GM12878 (cell line): ENCODE measurements at regions not wholly inside any gene's neighbourhood (a gene's known extent, or its start where the extent isn't known, plus 50 kb on each side); places are given as distances from the start of the nearest gene placed in this dataset.
"Not testable (repeated sequence)": the region's sequence is repeated elsewhere in the genome, so short reads cannot be mapped to it uniquely, and the experiment has no call there.

Source experiments
- ATAC-seq: fragments of 200-7000 bp; cut with Tn5 transposase; 3 replicates; pipeline ENCODE4 v1.9.1; 2020; ENCODE audit warnings: mild to moderate bottlenecking, moderate library complexity
- BruUV-seq: library from RNA; stranded (reverse); fragments of 400-500 nt; replicated peaks from 2 replicates; lab custom pipeline; 2021; lab: Mats Ljungman, UMichigan
- CTCF ChIA-PET: fragments of 300-600 bp; sonication (Branson Sonifier 250); formaldehyde crosslinking; extraction: SDS; loops from one replicate; lab custom pipeline; 2021; ENCODE audit warnings: inconsistent platforms; lab: Yijun Ruan, JAX
- POLR2A ChIA-PET: fragments of 350-600 bp; formaldehyde crosslinking; extraction: SDS; loops from one replicate; lab custom pipeline; 2021; ENCODE audit warnings: inconsistent platforms; lab: Charles Lee
- RAD21 ChIA-PET: fragments of 300-600 bp; sonication (Branson Sonifier 250); formaldehyde crosslinking; loops from one replicate; lab custom pipeline; 2023; ENCODE audit warnings: antibody characterized with exemption; ENCODE audit not compliant: unreplicated experiment; lab: Charles Lee
- SMC1A ChIA-PET: fragments of 300-600 bp; sonication (Branson Sonifier 250); formaldehyde crosslinking; loops from one replicate; lab custom pipeline; 2023; ENCODE audit not compliant: unreplicated experiment, uncharacterized antibody; lab: Charles Lee
- DNase-seq: peaks from one replicate; pipeline ENCODE4 v3.0.0-alpha.2; 2011; ENCODE audit warnings: low read depth, low spot score
- FAIRE-seq: peaks from 3 replicates; lab custom pipeline; 2011; peaks lifted over from hg19 to GRCh38; lab: Jason Lieb, UNC
- H2AFZ ChIP-seq: 2 replicates; pipeline ENCODE4 v1.6.0; 2011; ENCODE audit warnings: low read depth, low read length, control low read depth; ENCODE audit not compliant: control insufficient read depth
- H3K27ac ChIP-seq: 2 replicates; pipeline ENCODE4 v1.5.1; 2011; ENCODE audit warnings: control low read depth; ENCODE audit not compliant: control insufficient read depth, insufficient read depth
- H3K27me3 ChIP-seq, 2 experiments: replicated peaks in 1 of 2; 2 replicates each; pipeline versions ENCODE4 v1.6.0 to v1.6.1; 2011; ENCODE audit warnings: low read length in 1 of 2; ENCODE audit not compliant: control insufficient read depth in 2 of 2, insufficient read depth in 2 of 2
- H3K36me3 ChIP-seq, 2 experiments: 2 replicates each; pipeline ENCODE4 v1.5.1; 2011; ENCODE audit warnings: low read length in 1 of 2; ENCODE audit not compliant: control insufficient read depth in 2 of 2, insufficient read depth in 2 of 2
- H3K4me1 ChIP-seq: 2 replicates; pipeline ENCODE4 v1.6.1; 2011; ENCODE audit warnings: mild to moderate bottlenecking, low read length, moderate library complexity, mixed read lengths; ENCODE audit not compliant: control insufficient read depth, insufficient read depth
- H3K4me2 ChIP-seq: 2 replicates; pipeline ENCODE4 v1.6.0; 2011; ENCODE audit warnings: control low read depth; ENCODE audit not compliant: control insufficient read depth, insufficient read depth
- H3K4me3 ChIP-seq: fragments of 200-600 bp; sonication (generic); 2 replicates; pipeline ENCODE4 v1.5.1; 2016
- H3K79me2 ChIP-seq: 2 replicates; pipeline ENCODE4 v1.6.0; 2011; ENCODE audit warnings: low read length; ENCODE audit not compliant: control insufficient read depth, insufficient read depth
- H3K9ac ChIP-seq: 2 replicates; pipeline ENCODE4 v1.8.0; 2011; ENCODE audit warnings: low read length, control low read depth, mixed read lengths; ENCODE audit not compliant: control insufficient read depth, insufficient read depth
- H3K9me3 ChIP-seq: replicated peaks from 3 replicates; pipeline ENCODE4 v1.5.1; 2011; ENCODE audit warnings: mild to moderate bottlenecking, low read length; ENCODE audit not compliant: control insufficient read depth, insufficient read depth
- H4K20me1 ChIP-seq: 2 replicates; pipeline ENCODE4 v1.6.0; 2011; ENCODE audit not compliant: control insufficient read depth, insufficient read depth
- ATF7 ChIP-seq: fragments of 450-650 bp; IDR thresholded peaks from 2 replicates; pipeline ENCODE4 v1.6.1; 2016; ENCODE audit warnings: low read depth, mild to moderate bottlenecking
- SPI1 ChIP-seq: IDR thresholded peaks from 2 replicates; pipeline ENCODE4 v1.6.1; 2011; ENCODE audit warnings: low read depth, mild to moderate bottlenecking, low read length, moderate library complexity, borderline replicate concordance; ENCODE audit not compliant: insufficient read depth
- YY1 ChIP-seq: IDR thresholded peaks from 2 replicates; pipeline ENCODE4 v1.6.1; 2011; ENCODE audit warnings: low read depth, mild to moderate bottlenecking, low read length
- whole genome bisulfite sequencing: methylation state at CpG from one replicate; pipeline ENCODE4 v1.1.6; 2016; ENCODE audit warnings: low lambda C conversion rate; ENCODE audit not compliant: insufficient replicate concordance, insufficient coverage; ENCODE audit errors: missing lambda C conversion rate; 5-methylcytosine and 5-hydroxymethylcytosine counted together
- in situ Hi-C: fragments of 300-500 bp; cut with MboI; formaldehyde crosslinking; loops from 9 replicates; pipeline ENCODE4 v1.14.3; 2018; ENCODE audit warnings: mixed read lengths
- intact Hi-C: fragments of 100-400 bp; cut with micrococcal nuclease; formaldehyde crosslinking; loops from one replicate; pipeline ENCODE4 v1.14.2; 2022; ENCODE audit not compliant: unreplicated experiment

- intact Hi-C loops, result no loop called here
- H3K79me2 ChIP-seq, result no peaks in the 10 kb centered on the region
- POLR2A ChIA-PET, result no interaction called here
- no peaks in the 10 kb centered on the region for H3K4me1 ChIP-seq
- H4K20me1 ChIP-seq, result no peaks in the 10 kb centered on the region
- TF ChIP-seq YY1, result no peak
- TF ChIP-seq ATF7, result no peak
- no peaks in the 10 kb centered on the region for H3K27me3 ChIP-seq
- no peak overlapping the region for H3K4me2 ChIP-seq
- ATAC-seq, result no peak
- CTCF ChIA-PET, result interaction anchor here (1.1 to 1.7 kb wide), 3 partner anchors 10 to 23 kb away, joined by 3 to 4 read pairs (median 3); no protein-coding TSS in a partner anchor
- no peak for FAIRE-seq
- WGBS, result 42% methylated on average over 2 of the region's 2 CpGs
- H3K4me3 ChIP-seq, result no peak overlapping the region
- in situ Hi-C loops, result no loop called here
- H2AFZ ChIP-seq, result no peak overlapping the region
- RAD21 ChIA-PET, result no interaction called here
- no peak overlapping the region for H3K9ac ChIP-seq
- SMC1A ChIA-PET, result interaction anchor here (0.6 to 2.0 kb wide), 4 partner anchors 9 to 181 kb away, joined by 3 to 14 read pairs (median 4); no protein-coding TSS in a partner anchor
- no peak overlapping the region for H3K27ac ChIP-seq
- no peaks in the 10 kb centered on the region for H3K9me3 ChIP-seq
- no peak for DNase-seq
- no TSS peak for BruUV-seq
- H3K36me3 ChIP-seq, result no peaks in the 10 kb centered on the region
Observed at GRCh38 chr6:12628327-12628726, 88.2 kb upstream of the PHACTR1 start.

- POLR2A ChIA-PET, result interaction anchor here (0.6 kb wide), 1 partner anchor 68 kb away, joined by 3 read pairs; no protein-coding TSS in a partner anchor
- BruUV-seq, H3K4me3 ChIP-seq, H3K9me3 ChIP-seq, intact Hi-C loops, H3K4me1 ChIP-seq, H2AFZ ChIP-seq, H3K4me2 ChIP-seq, ATAC-seq, H3K27me3 ChIP-seq, in situ Hi-C loops, H3K79me2 ChIP-seq, FAIRE-seq, H3K36me3 ChIP-seq, H4K20me1 ChIP-seq, CTCF ChIA-PET, H3K9ac ChIP-seq, H3K27ac ChIP-seq, SMC1A ChIA-PET, DNase-seq, RAD21 ChIA-PET: not testable (repeated sequence)
- WGBS, result 17% methylated on average over 1 of the region's 1 CpG
- peak; percentile 7; the same call in 1 of the 2 replicates for TF ChIP-seq SPI1
Observed at GRCh38 chr6:12633746-12634145, 82.8 kb upstream of the PHACTR1 start.
